Fibroblast of skin of scalp (primary cell): ENCODE measurements at regions not wholly inside any gene's neighbourhood (a gene's known extent, or its start where the extent isn't known, plus 50 kb on each side); places are given as distances from the start of the nearest gene placed in this dataset.

Experiments
- DNase-seq: peaks from one replicate; pipeline ENCODE4 v3.0.0-alpha.2; 2013

GRCh38 chr5:114649878-114650277 is 288.0 kb downstream of the KCNN2 start:
- DNase-seq, result no peak

GRCh38 chr5:114648940-114649339 is 287.1 kb downstream of the KCNN2 start:
- no peak for DNase-seq

GRCh38 chr5:114644576-114644975 is 282.7 kb downstream of the KCNN2 start:
- peak; percentile 58 for DNase-seq

- DNase-seq, result no peak
Observed at GRCh38 chr5:114636271-114636670, 274.4 kb downstream of the KCNN2 start.

GRCh38 chr5:114634967-114635901 is 273.4 kb downstream of the KCNN2 start:
- peak; percentile 88 for DNase-seq

- DNase-seq, result no peak
Observed at GRCh38 chr5:114634517-114634916, 272.6 kb downstream of the KCNN2 start.

GRCh38 chr5:114612406-114612805 is 250.5 kb downstream of the KCNN2 start:
- DNase-seq, result peak; percentile 72

- DNase-seq, result no peak
Observed at GRCh38 chr5:114581136-114581535, 219.3 kb downstream of the KCNN2 start.

- DNase-seq, result no peak
Observed at GRCh38 chr5:114565871-114566270, 204.0 kb downstream of the KCNN2 start.

GRCh38 chr5:114565139-114565538 is 203.3 kb downstream of the KCNN2 start:
- DNase-seq, result no peak

GRCh38 chr5:114561415-114561814 is 199.5 kb downstream of the KCNN2 start:
- no peak for DNase-seq
